A673 (cell line): ENCODE measurements at regions not wholly inside any gene's neighbourhood (a gene's known extent, or its start where the extent isn't known, plus 50 kb on each side); places are given as distances from the start of the nearest gene placed in this dataset.

Source experiments
- EZH2 ChIP-seq: fragments of 200-600 bp; sonication (generic); IDR thresholded peaks from 2 replicates; pipeline ENCODE4 v1.6.1; 2017; ENCODE audit warnings: borderline replicate concordance, low read depth, mild to moderate bottlenecking, mixed read lengths, antibody characterized with exemption, low read length; ENCODE audit not compliant: poor library complexity, severe bottlenecking
- TF ChIP-seq, protein P1 (sequence below): fragments of 300-800, 200-600 bp; sonication (generic); conservative IDR thresholded peaks from 2 replicates; pipeline ENCODE4 v1.5.1; 2017; ENCODE audit warnings: low read depth, mild to moderate bottlenecking, antibody characterized with exemption, low read length, moderate library complexity, mixed read lengths

DNA sequence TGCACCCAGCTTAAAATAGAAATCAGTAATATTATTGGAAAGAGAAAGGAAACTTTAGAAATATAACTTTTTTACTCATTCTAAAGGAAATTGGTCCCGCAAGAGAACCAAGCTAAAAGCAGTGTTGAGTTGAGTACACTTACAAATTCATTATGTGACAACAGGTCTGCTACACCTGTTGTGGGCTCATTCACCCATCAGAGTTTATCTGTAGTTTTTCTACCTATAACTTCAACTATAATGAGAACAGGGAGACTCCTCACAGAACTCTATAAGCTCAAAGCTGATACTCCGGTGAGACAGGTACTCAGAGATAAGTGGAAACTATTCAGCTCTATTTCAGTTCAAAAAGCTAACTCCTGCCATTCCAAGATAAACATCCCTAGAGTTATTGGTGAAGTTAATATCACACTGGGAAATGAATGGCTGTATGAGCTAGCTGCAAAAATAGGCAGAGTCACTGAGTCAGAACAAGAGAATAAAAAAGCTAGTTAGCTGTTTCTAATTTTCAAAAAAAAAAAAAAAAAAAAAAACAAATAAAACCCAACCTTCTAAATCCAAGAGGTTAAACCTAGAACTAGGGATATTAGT lies 121.3 kb downstream of the PPP1R3A start:
- TF ChIP-seq, protein P1, sequence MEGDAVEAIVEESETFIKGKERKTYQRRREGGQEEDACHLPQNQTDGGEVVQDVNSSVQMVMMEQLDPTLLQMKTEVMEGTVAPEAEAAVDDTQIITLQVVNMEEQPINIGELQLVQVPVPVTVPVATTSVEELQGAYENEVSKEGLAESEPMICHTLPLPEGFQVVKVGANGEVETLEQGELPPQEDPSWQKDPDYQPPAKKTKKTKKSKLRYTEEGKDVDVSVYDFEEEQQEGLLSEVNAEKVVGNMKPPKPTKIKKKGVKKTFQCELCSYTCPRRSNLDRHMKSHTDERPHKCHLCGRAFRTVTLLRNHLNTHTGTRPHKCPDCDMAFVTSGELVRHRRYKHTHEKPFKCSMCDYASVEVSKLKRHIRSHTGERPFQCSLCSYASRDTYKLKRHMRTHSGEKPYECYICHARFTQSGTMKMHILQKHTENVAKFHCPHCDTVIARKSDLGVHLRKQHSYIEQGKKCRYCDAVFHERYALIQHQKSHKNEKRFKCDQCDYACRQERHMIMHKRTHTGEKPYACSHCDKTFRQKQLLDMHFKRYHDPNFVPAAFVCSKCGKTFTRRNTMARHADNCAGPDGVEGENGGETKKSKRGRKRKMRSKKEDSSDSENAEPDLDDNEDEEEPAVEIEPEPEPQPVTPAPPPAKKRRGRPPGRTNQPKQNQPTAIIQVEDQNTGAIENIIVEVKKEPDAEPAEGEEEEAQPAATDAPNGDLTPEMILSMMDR: no peak
- TF ChIP-seq EZH2: no peak
